Endothelial cell (in vitro differentiated cells): ENCODE measurements at regions not wholly inside any gene's neighbourhood (a gene's known extent, or its start where the extent isn't known, plus 50 kb on each side); places are given as distances from the start of the nearest gene placed in this dataset.

Source experiments
- DNase-seq: peaks from one replicate; pipeline ENCODE4 v3.0.0; 2021; ENCODE audit warnings: low spot score
- H3K27ac Mint-ChIP-seq: one replicate; pipeline ENCODE4 v1.8.0; 2021; ENCODE audit warnings: mixed read lengths, inconsistent platforms; ENCODE audit not compliant: unreplicated experiment
- H3K27me3 Mint-ChIP-seq: one replicate; pipeline ENCODE4 v1.8.0; 2021; ENCODE audit warnings: mild to moderate bottlenecking, moderate library complexity, mixed read lengths, inconsistent platforms; ENCODE audit not compliant: unreplicated experiment
- H3K36me3 Mint-ChIP-seq: one replicate; pipeline ENCODE4 v1.8.0; 2021; ENCODE audit warnings: mild to moderate bottlenecking, low read depth, mixed read lengths, inconsistent platforms; ENCODE audit not compliant: unreplicated experiment
- H3K4me1 Mint-ChIP-seq: one replicate; pipeline ENCODE4 v1.8.0; 2021; ENCODE audit warnings: mild to moderate bottlenecking, mixed read lengths, inconsistent platforms; ENCODE audit not compliant: unreplicated experiment
- H3K4me3 Mint-ChIP-seq: one replicate; pipeline ENCODE4 v1.8.0; 2021; ENCODE audit warnings: mild to moderate bottlenecking, mixed read lengths, inconsistent platforms; ENCODE audit not compliant: unreplicated experiment
- H3K9me3 Mint-ChIP-seq: one replicate; pipeline ENCODE4 v1.8.0; 2021; ENCODE audit warnings: mixed read lengths, inconsistent platforms; ENCODE audit not compliant: unreplicated experiment
- TF ChIP-seq, protein P1 (sequence below): fragments of 200-600 bp; sonication (generic); IDR thresholded peaks from one replicate; pipeline ENCODE4 v1.5.0; 2021; ENCODE audit warnings: antibody characterized with exemption; ENCODE audit not compliant: unreplicated experiment

DNA sequence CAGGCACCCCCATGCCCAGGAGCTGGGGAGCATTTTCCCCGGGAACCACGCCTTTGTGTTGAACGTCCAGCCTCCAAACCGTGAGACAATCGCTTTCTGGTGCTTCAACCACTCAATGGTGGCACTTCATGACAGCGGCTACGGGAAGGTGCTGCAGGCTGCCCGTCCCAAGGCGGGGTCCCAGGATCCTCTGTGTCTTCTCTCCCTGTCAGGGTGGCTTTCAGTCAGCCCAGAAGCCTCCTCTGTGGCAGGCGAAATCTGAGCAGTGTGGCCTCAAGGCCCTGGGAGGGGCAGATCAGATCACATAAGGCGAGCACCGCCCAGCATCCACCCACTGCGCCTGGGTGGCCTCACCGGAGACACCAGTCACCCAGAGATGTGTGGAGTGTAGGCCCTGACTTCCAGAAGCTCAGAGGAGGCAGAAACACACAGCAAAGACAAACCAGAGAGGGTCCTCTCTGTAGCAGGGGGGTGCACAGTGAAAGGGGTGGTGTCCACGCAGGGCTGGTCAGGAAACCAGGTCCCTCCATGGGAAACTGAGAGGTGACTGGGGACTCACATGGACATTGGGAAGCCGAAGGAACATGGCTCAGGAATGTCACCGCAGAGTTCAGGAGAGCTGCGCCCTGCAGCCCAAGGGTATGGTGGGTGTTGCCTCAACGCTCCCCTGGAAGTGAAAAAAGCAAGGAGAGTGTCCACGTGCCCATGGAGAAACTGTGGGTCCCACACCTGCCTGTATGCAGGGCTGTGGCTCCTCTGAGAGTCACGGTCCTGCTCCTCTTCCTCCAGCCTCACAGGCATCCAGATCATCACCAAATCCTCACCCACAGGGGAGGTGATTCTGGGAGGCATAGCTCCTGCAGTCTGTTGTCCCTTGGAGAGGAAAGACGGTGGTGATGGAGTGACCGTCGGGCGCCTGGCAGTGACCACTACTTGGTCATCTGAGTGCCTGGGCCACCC is 1420.7 kb downstream of the TBC1D22A start:
- H3K9me3 Mint-ChIP-seq: no peaks in the 10 kb centered on the region
- H3K27me3 Mint-ChIP-seq: peaks cover 4% of the 10 kb centered on the region
- DNase-seq: no peak

DNA sequence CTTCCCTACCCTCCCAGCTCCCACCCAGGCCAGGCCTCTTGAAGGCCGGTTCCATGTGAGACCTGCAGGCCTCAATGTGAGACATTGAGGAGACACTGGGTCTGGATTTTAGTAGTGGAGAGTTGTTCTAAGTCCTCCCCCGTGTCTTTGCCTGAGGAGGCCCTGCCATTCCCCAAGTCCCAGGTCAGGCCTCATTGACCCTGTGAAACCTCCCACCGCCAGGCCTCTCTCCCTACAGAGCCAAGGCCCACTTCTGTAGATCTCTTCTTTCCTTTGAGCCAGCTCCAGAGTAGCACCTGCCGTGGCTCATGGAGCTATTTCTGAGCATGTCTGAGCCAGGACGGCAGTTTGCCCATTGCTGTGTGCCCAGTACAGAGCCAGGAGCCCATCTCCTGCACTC is 1419.6 kb downstream of the TBC1D22A start:
- Mint-ChIP-seq H3K27ac (no peak overlapping the region), H3K36me3 (no peaks in the 10 kb centered on the region), H3K27me3 (peaks cover 2% of the 10 kb centered on the region), H3K4me3 (no peak overlapping the region), H3K4me1 (no peaks in the 10 kb centered on the region), H3K9me3 (no peaks in the 10 kb centered on the region)
- DNase-seq: no peak
- TF ChIP-seq, protein P1, sequence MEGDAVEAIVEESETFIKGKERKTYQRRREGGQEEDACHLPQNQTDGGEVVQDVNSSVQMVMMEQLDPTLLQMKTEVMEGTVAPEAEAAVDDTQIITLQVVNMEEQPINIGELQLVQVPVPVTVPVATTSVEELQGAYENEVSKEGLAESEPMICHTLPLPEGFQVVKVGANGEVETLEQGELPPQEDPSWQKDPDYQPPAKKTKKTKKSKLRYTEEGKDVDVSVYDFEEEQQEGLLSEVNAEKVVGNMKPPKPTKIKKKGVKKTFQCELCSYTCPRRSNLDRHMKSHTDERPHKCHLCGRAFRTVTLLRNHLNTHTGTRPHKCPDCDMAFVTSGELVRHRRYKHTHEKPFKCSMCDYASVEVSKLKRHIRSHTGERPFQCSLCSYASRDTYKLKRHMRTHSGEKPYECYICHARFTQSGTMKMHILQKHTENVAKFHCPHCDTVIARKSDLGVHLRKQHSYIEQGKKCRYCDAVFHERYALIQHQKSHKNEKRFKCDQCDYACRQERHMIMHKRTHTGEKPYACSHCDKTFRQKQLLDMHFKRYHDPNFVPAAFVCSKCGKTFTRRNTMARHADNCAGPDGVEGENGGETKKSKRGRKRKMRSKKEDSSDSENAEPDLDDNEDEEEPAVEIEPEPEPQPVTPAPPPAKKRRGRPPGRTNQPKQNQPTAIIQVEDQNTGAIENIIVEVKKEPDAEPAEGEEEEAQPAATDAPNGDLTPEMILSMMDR: no peak

More for the DNA sequence above, 1420.7 kb downstream of the TBC1D22A start:
- H3K4me1 Mint-ChIP-seq: no peaks in the 10 kb centered on the region
- no peak overlapping the region for H3K4me3 Mint-ChIP-seq
- no peak overlapping the region for H3K27ac Mint-ChIP-seq
- TF ChIP-seq, protein P1: no peak
- H3K36me3 Mint-ChIP-seq: no peaks in the 10 kb centered on the region

DNA sequence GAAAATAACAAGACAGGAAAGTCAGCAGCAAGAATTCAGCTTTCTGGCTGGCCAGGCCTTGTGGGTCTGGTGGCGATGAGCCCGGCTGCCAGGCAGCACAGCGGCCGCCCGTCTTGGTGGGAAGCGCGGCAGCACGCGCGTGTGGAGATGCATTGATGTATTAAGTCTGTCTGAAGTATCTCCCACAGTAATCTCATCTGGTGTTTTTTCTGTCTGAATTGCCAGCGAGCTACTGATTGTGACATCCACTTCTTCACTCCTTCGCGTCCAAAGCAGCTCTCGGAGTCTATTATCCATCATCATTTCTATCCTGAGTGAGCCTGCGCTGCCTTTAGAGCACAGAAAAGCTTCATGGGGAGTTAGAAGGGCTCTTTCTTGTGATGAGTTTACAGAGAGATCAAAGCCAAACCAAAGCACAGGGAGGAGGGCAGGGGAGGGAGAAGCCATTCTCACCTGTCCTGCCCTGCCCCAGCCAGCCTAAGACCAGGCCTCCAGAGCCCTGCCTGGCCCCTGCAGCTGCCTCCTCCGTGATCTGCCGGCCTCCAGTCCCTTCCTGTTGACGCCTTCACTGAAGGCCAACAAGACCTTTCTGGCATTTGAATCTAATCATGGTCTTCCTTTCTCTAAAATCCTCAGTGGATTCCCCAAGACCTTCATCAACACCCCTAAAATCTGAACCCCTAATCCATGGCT is 1419.0 kb downstream of the TBC1D22A start:
- Mint-ChIP-seq H3K4me3 (no peak overlapping the region), H3K36me3 (no peaks in the 10 kb centered on the region), H3K27ac (no peak overlapping the region), H3K9me3 (no peaks in the 10 kb centered on the region), H3K27me3 (peaks cover 2% of the 10 kb centered on the region), H3K4me1 (no peaks in the 10 kb centered on the region)
- TF ChIP-seq, protein P1: no peak
- DNase-seq: no peak

DNA sequence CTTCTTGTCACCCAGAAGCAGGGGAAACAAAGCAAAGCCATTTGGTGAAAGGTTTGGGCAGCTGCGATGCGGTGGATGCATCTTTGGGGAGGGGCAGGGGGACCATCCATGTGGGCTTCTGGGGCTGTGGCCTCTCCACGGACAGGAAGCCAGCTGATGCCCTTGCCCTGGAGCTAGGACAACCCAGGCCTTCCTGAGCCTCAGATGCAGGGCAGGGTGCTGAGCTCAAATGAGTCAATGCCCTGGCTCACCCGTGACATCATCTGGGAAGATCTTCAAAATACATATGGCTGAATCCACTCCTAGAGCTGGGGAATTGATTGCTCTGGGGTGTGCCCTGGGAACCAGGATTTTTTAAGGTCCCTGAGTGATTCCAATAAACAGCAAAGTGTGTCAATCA is 1418.2 kb downstream of the TBC1D22A start:
- peaks cover 2% of the 10 kb centered on the region for H3K27me3 Mint-ChIP-seq

More for the DNA sequence above, 1418.2 kb downstream of the TBC1D22A start:
- H3K4me1 Mint-ChIP-seq: no peaks in the 10 kb centered on the region
- H3K36me3 Mint-ChIP-seq: no peaks in the 10 kb centered on the region
- H3K4me3 Mint-ChIP-seq: no peak overlapping the region
- no peak overlapping the region for H3K27ac Mint-ChIP-seq
- no peak for DNase-seq
- TF ChIP-seq, protein P1: no peak
- no peaks in the 10 kb centered on the region for H3K9me3 Mint-ChIP-seq
